ENCODE measurements at regions not wholly inside any gene's neighbourhood (a gene's known extent, or its start where the extent isn't known, plus 50 kb on each side); places are given as distances from the start of the nearest gene placed in this dataset.

GRCh38 chr6:26205625-26206574 is 118.7 kb downstream of the HFE start:
- intact Hi-C loops (cut with DNase I) = loop anchor here (2.0 to 5.0 kb wide), 2 partner anchors 66 to 83 kb away; a partner anchor contains a TSS
- ATAC-seq (peak; percentile 14), DNase-seq (ENCODE audit: missing footprints) (no peak)

GRCh38 chr6:26206868-26207801 is 119.9 kb downstream of the HFE start:
- ATAC-seq = no peak
- intact Hi-C loops (cut with DNase I) = loop anchor here (5.0 kb wide), 1 partner anchor 65 kb away; a partner anchor contains a TSS
- no peak for DNase-seq (ENCODE audit: missing footprints)

GRCh38 chr6:26211963-26212362 is 124.7 kb downstream of the HFE start:
- no peak for DNase-seq (ENCODE audit: missing footprints)
- intact Hi-C loops (cut with DNase I) = no loop called here
- ATAC-seq = no peak

- intact Hi-C loops (cut with DNase I) = no loop called here
- no peak for ATAC-seq
- DNase-seq (ENCODE audit: missing footprints) = no peak
Observed at GRCh38 chr6:26213334-26214075, 126.3 kb downstream of the HFE start.

- intact Hi-C loops (cut with DNase I) = no loop called here
- no peak for ATAC-seq
- no peak for DNase-seq (ENCODE audit: missing footprints)
Observed at GRCh38 chr6:26214803-26215584, 127.8 kb downstream of the HFE start.

GRCh38 chr6:26215585-26216358 is 128.5 kb downstream of the HFE start:
- intact Hi-C loops (cut with DNase I) = loop anchor here (1.0 kb wide), 1 partner anchor 11 kb away; a partner anchor contains a TSS
- ATAC-seq = peak; percentile 37

GRCh38 chr6:26216359-26216885 is 129.2 kb downstream of the HFE start:
- intact Hi-C loops (cut with DNase I) = loop anchor here (1.0 kb wide), 1 partner anchor 12 kb away; a partner anchor contains a TSS
- DNase-seq (ENCODE audit: missing footprints) (no peak), ATAC-seq (peak; percentile 86)

More at GRCh38 chr6:26215585-26216358, 128.5 kb downstream of the HFE start:
- peak; percentile 73 for DNase-seq (ENCODE audit: missing footprints)

- peak; percentile 82 for ATAC-seq
- DNase-seq (ENCODE audit: missing footprints) = peak; percentile 89
- intact Hi-C loops (cut with DNase I) = loop anchor here (1.0 kb wide), 1 partner anchor 13 kb away; a partner anchor contains a TSS
Observed at GRCh38 chr6:26216886-26217713, 129.9 kb downstream of the HFE start.

GRCh38 chr6:26217714-26218075 is 130.5 kb downstream of the HFE start:
- intact Hi-C loops (cut with DNase I) = no loop called here
- ATAC-seq (no peak), DNase-seq (ENCODE audit: missing footprints) (no peak)

- ATAC-seq = no peak
Observed at GRCh38 chr6:26218824-26219223, 131.6 kb downstream of the HFE start.

GRCh38 chr6:26220145-26220970 is 133.1 kb downstream of the HFE start:
- no peak for ATAC-seq
- intact Hi-C loops (cut with DNase I) = no loop called here
- DNase-seq (ENCODE audit: missing footprints) = no peak

More at GRCh38 chr6:26218824-26219223, 131.6 kb downstream of the HFE start:
- intact Hi-C loops (cut with DNase I) = no loop called here
- DNase-seq (ENCODE audit: missing footprints) = no peak

- intact Hi-C loops (cut with DNase I) = no loop called here
- ATAC-seq (no peak), DNase-seq (ENCODE audit: missing footprints) (no peak)
Observed at GRCh38 chr6:26221186-26221585, 134.0 kb downstream of the HFE start.

GRCh38 chr6:26222571-26222970 is 135.3 kb downstream of the HFE start:
- ATAC-seq (no peak), DNase-seq (ENCODE audit: missing footprints) (no peak)
- intact Hi-C loops (cut with DNase I) = no loop called here

GRCh38 chr6:26223228-26223627 is 136.0 kb downstream of the HFE start:
- no peak for ATAC-seq
- intact Hi-C loops (cut with DNase I) = no loop called here
- DNase-seq (ENCODE audit: missing footprints) = no peak

Data from Right ventricle myocardium inferior (tissue), 1 donor.